Breast epithelium (tissue), 4 donors: ENCODE measurements at regions not wholly inside any gene's neighbourhood (a gene's known extent, or its start where the extent isn't known, plus 50 kb on each side); places are given as distances from the start of the nearest gene placed in this dataset.

Source experiments
- DNase-seq, 2 donors: peaks; one replicate each; pipeline ENCODE4 v3.0.0-alpha.2; 2019; ENCODE audit warnings: low spot score in 2 of 2
- H3K27ac ChIP-seq, 2 donors: fragments of 200-600 bp; sonication (generic) in 1 of 2; one replicate each; pipeline ENCODE4 v1.5.1; 2016 to 2019; ENCODE audit warnings: mild to moderate bottlenecking in 1 of 2
- H3K27me3 ChIP-seq, 2 donors: fragments of 200-600 bp; sonication (generic) in 1 of 2; one replicate each; pipeline versions ENCODE4 v1.5.1 to v1.6.0; 2017 to 2019; ENCODE audit warnings: control low read depth in 1 of 2, mild to moderate bottlenecking in 1 of 2
- H3K36me3 ChIP-seq: fragments of 200-600 bp; one replicate; pipeline ENCODE4 v1.5.1; 2019
- H3K4me1 ChIP-seq, 2 donors: fragments of 200-600 bp; sonication (generic); one replicate each; pipeline ENCODE4 v1.5.1; 2016 to 2019; ENCODE audit warnings: control low read depth in 1 of 2
- H3K4me3 ChIP-seq, 3 donors: fragments of 200-600 bp; sonication (generic); 1 replicate in 2 of 3; 2 replicates in 1 of 3; pipeline ENCODE4 v1.5.1; 2016 to 2019; ENCODE audit warnings: mild to moderate bottlenecking in 3 of 3, moderate library complexity in 2 of 3
- H3K9me3 ChIP-seq, 2 donors: fragments of 200-600 bp; sonication (generic) in 1 of 2; one replicate each; pipeline ENCODE4 v1.5.1; 2016 to 2019; ENCODE audit warnings: control low read depth in 1 of 2
- CTCF ChIP-seq, 3 donors: fragments of 450-650 bp; IDR thresholded peaks; one replicate each; pipeline ENCODE4 v1.5.1; 2016 to 2017; ENCODE audit warnings: antibody characterized with exemption in 3 of 3, mild to moderate bottlenecking in 3 of 3, moderate library complexity in 3 of 3
- POLR2A ChIP-seq: fragments of 450-650 bp; IDR thresholded peaks from one replicate; pipeline ENCODE4 v1.6.1; 2016; ENCODE audit warnings: antibody characterized with exemption, mild to moderate bottlenecking, moderate library complexity
- POLR2AphosphoS5 ChIP-seq, 3 donors: sonication (generic); formaldehyde crosslinking; IDR thresholded peaks; one replicate each; pipeline ENCODE4 v1.6.1; 2017; ENCODE audit warnings: antibody characterized with exemption in 3 of 3
- intact Hi-C: fragments of 100-400 bp; cut with DNase I; formaldehyde crosslinking; loops from one replicate; pipeline ENCODE4 v1.15.1; 2023; ENCODE audit warnings: low total_unique reads

GRCh38 chr9:19732441-19732951, 56.3 kb downstream of the SLC24A2 start:
- no peaks in the 10 kb centered on the region for H3K9me3 ChIP-seq
- intact Hi-C loops: no loop called here
- TF ChIP-seq POLR2A (no peak), CTCF (IDR thresholded peaks at IDR 0.05) (no peak), POLR2AphosphoS5 (IDR thresholded peaks at IDR 0.05) (no peak)
- no peaks in the 10 kb centered on the region for H3K4me1 ChIP-seq
- DNase-seq: no peak
- peaks cover 3% of the 10 kb centered on the region for H3K36me3 ChIP-seq
- H3K27me3 ChIP-seq: no peaks in the 10 kb centered on the region
- H3K27ac ChIP-seq: no peak overlapping the region
- H3K4me3 ChIP-seq: no peak overlapping the region

- TF ChIP-seq POLR2AphosphoS5 (IDR thresholded peaks at IDR 0.05) (no peak), CTCF (IDR thresholded peaks at IDR 0.05) (no peak), POLR2A (no peak)
- intact Hi-C loops: no loop called here
- no peak for DNase-seq
Observed at GRCh38 chr9:19728101-19728500, 60.7 kb downstream of the SLC24A2 start.

GRCh38 chr9:19725970-19726369, 62.9 kb downstream of the SLC24A2 start:
- Histone ChIP-seq H3K27me3 (no peaks in the 10 kb centered on the region), H3K36me3 (no peaks in the 10 kb centered on the region), H3K9me3 (no peaks in the 10 kb centered on the region), H3K27ac (no peak overlapping the region), H3K4me3 (no peak overlapping the region), H3K4me1 (no peaks in the 10 kb centered on the region)
- no peak for DNase-seq
- no peak for TF ChIP-seq CTCF (IDR thresholded peaks at IDR 0.05)
- TF ChIP-seq POLR2A: no peak
- no peak for TF ChIP-seq POLR2AphosphoS5 (IDR thresholded peaks at IDR 0.05)
- intact Hi-C loops: no loop called here

More at GRCh38 chr9:19728101-19728500, 60.7 kb downstream of the SLC24A2 start:
- Histone ChIP-seq H3K4me1 (no peaks in the 10 kb centered on the region), H3K27ac (no peak overlapping the region), H3K9me3 (no peaks in the 10 kb centered on the region), H3K4me3 (no peak overlapping the region), H3K27me3 (no peaks in the 10 kb centered on the region), H3K36me3 (no peaks in the 10 kb centered on the region)

- Histone ChIP-seq H3K4me3 (no peak overlapping the region), H3K4me1 (no peaks in the 10 kb centered on the region), H3K27me3 (no peaks in the 10 kb centered on the region), H3K9me3 (no peaks in the 10 kb centered on the region), H3K36me3 (no peaks in the 10 kb centered on the region), H3K27ac (no peak overlapping the region)
- intact Hi-C loops: no loop called here
- TF ChIP-seq POLR2A (no peak), CTCF (IDR thresholded peaks at IDR 0.05) (no peak), POLR2AphosphoS5 (IDR thresholded peaks at IDR 0.05) (no peak)
- DNase-seq: no peak
Observed at GRCh38 chr9:19720377-19720776, 68.5 kb downstream of the SLC24A2 start.

GRCh38 chr9:19703702-19704101, 85.1 kb downstream of the SLC24A2 start:
- DNase-seq: no peak
- Histone ChIP-seq H3K27ac (no peak overlapping the region), H3K9me3 (no peaks in the 10 kb centered on the region), H3K4me3 (no peak overlapping the region), H3K27me3 (no peaks in the 10 kb centered on the region), H3K4me1 (no peaks in the 10 kb centered on the region), H3K36me3 (no peaks in the 10 kb centered on the region)
- intact Hi-C loops: no loop called here
- TF ChIP-seq POLR2AphosphoS5 (IDR thresholded peaks at IDR 0.05): no peak

- Histone ChIP-seq H3K27ac (no peak overlapping the region), H3K4me3 (no peak overlapping the region), H3K36me3 (no peaks in the 10 kb centered on the region), H3K9me3 (no peaks in the 10 kb centered on the region), H3K4me1 (no peaks in the 10 kb centered on the region), H3K27me3 (no peaks in the 10 kb centered on the region)
- TF ChIP-seq CTCF (IDR thresholded peaks at IDR 0.05) (no peak), POLR2A (no peak), POLR2AphosphoS5 (IDR thresholded peaks at IDR 0.05) (no peak)
- DNase-seq: no peak
- intact Hi-C loops: no loop called here
Observed at GRCh38 chr9:19701991-19702390, 86.8 kb downstream of the SLC24A2 start.
